Breast epithelium (tissue), 4 donors: ENCODE measurements at regions not wholly inside any gene's neighbourhood (a gene's known extent, or its start where the extent isn't known, plus 50 kb on each side); places are given as distances from the start of the nearest gene placed in this dataset.

ENCODE experiments used
- DNase-seq, 2 donors: peaks; one replicate each; pipeline ENCODE4 v3.0.0-alpha.2; 2019; ENCODE audit warnings: low spot score in 2 of 2
- H3K27ac ChIP-seq, 2 donors: fragments of 200-600 bp; sonication (generic) in 1 of 2; one replicate each; pipeline ENCODE4 v1.5.1; 2016 to 2019; ENCODE audit warnings: mild to moderate bottlenecking in 1 of 2
- H3K27me3 ChIP-seq, 2 donors: fragments of 200-600 bp; sonication (generic) in 1 of 2; one replicate each; pipeline versions ENCODE4 v1.5.1 to v1.6.0; 2017 to 2019; ENCODE audit warnings: control low read depth in 1 of 2, mild to moderate bottlenecking in 1 of 2
- H3K36me3 ChIP-seq: fragments of 200-600 bp; one replicate; pipeline ENCODE4 v1.5.1; 2019
- H3K4me1 ChIP-seq, 2 donors: fragments of 200-600 bp; sonication (generic); one replicate each; pipeline ENCODE4 v1.5.1; 2016 to 2019; ENCODE audit warnings: control low read depth in 1 of 2
- H3K4me3 ChIP-seq, 3 donors: fragments of 200-600 bp; sonication (generic); 1 replicate in 2 of 3; 2 replicates in 1 of 3; pipeline ENCODE4 v1.5.1; 2016 to 2019; ENCODE audit warnings: mild to moderate bottlenecking in 3 of 3, moderate library complexity in 2 of 3
- H3K9me3 ChIP-seq, 2 donors: fragments of 200-600 bp; sonication (generic) in 1 of 2; one replicate each; pipeline ENCODE4 v1.5.1; 2016 to 2019; ENCODE audit warnings: control low read depth in 1 of 2
- CTCF ChIP-seq, 3 donors: fragments of 450-650 bp; IDR thresholded peaks; one replicate each; pipeline ENCODE4 v1.5.1; 2016 to 2017; ENCODE audit warnings: antibody characterized with exemption in 3 of 3, mild to moderate bottlenecking in 3 of 3, moderate library complexity in 3 of 3
- POLR2A ChIP-seq: fragments of 450-650 bp; IDR thresholded peaks from one replicate; pipeline ENCODE4 v1.6.1; 2016; ENCODE audit warnings: antibody characterized with exemption, mild to moderate bottlenecking, moderate library complexity
- POLR2AphosphoS5 ChIP-seq, 3 donors: sonication (generic); formaldehyde crosslinking; IDR thresholded peaks; one replicate each; pipeline ENCODE4 v1.6.1; 2017; ENCODE audit warnings: antibody characterized with exemption in 3 of 3
- intact Hi-C: fragments of 100-400 bp; cut with DNase I; formaldehyde crosslinking; loops from one replicate; pipeline ENCODE4 v1.15.1; 2023; ENCODE audit warnings: low total_unique reads

DNA sequence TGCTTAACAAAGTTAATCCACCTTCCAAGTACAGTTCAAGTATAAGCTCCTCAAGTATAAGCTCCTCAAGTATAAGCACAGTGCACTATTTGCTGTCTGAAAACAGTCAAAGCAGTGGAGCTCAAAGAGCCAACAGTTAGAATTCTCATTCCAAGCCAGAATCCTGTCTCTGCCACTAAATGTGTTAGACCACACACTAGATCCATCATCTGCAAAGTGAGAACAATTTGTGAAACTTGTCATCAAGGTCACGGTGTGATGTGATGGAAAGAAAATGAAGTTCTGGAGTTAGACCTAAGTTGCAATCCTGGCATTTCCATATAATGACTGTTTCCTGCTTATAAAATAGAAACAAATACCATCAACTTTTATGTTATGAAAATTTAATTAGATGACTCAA, 602.5 kb downstream of the TNS3 start:
- DNase-seq, result no peak
- H3K27ac ChIP-seq, result no peak overlapping the region
- H3K9me3 ChIP-seq, result no peaks in the 10 kb centered on the region
- no peaks in the 10 kb centered on the region for H3K27me3 ChIP-seq
- H3K4me1 ChIP-seq, result no peaks in the 10 kb centered on the region
- no peaks in the 10 kb centered on the region for H3K36me3 ChIP-seq
- TF ChIP-seq POLR2AphosphoS5 (IDR thresholded peaks at IDR 0.05) (no peak), CTCF (IDR thresholded peaks at IDR 0.05) (no peak), POLR2A (no peak)
- H3K4me3 ChIP-seq, result no peak overlapping the region
- intact Hi-C loops, result no loop called here

DNA sequence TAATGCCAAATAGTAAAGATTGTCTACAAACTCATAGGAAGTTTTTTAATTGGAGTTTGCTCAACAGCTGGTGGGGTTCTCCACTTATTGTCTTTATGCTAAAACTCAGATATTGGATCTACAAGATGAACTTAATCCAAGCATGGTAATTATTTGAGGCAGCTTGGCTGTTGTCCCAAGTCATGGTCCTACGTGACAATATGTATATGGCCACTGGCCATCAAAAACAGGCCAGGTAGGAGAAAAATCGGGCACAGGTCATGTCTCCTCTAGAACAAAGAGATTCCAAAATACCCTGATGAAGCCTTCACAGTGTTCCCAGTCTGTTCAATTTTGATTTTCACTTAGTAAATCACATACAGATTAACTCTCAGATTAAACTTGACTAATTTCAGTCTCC, 606.4 kb downstream of the TNS3 start:
- no peak overlapping the region for H3K27ac ChIP-seq
- no peak for TF ChIP-seq POLR2A
- TF ChIP-seq POLR2AphosphoS5 (IDR thresholded peaks at IDR 0.05), result no peak
- TF ChIP-seq CTCF (IDR thresholded peaks at IDR 0.05), result no peak
- H3K4me1 ChIP-seq, result no peaks in the 10 kb centered on the region
- H3K4me3 ChIP-seq, result no peak overlapping the region
- H3K9me3 ChIP-seq, result no peaks in the 10 kb centered on the region
- intact Hi-C loops, result no loop called here
- no peaks in the 10 kb centered on the region for H3K36me3 ChIP-seq
- no peaks in the 10 kb centered on the region for H3K27me3 ChIP-seq
- no peak for DNase-seq

DNA sequence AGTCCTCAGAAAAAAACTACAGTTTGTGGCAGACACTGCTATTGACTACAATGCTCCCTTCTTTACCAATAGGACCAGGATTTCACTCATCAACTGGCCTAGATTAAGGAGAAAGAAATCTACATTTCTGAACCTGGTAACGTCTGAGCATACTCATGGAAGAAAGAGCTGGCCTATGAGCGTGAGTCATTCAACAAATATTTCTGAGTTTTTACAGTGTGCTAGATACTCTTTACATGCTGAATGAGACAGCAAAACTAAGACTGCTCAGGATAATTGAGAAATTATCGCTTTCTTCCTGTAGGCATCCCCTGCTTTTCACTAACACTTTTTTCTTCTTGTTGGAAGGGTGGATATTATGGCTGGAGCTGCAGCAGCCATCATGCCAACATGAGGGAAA, 609.7 kb downstream of the TNS3 start:
- TF ChIP-seq CTCF (IDR thresholded peaks at IDR 0.05), result no peak
- no peak for TF ChIP-seq POLR2AphosphoS5 (IDR thresholded peaks at IDR 0.05)
- TF ChIP-seq POLR2A, result no peak
- Histone ChIP-seq H3K27me3 (no peaks in the 10 kb centered on the region), H3K9me3 (no peaks in the 10 kb centered on the region), H3K36me3 (no peaks in the 10 kb centered on the region), H3K4me1 (no peaks in the 10 kb centered on the region), H3K4me3 (no peak overlapping the region), H3K27ac (no peak overlapping the region)
- DNase-seq, result no peak
- intact Hi-C loops, result no loop called here

- H3K36me3 ChIP-seq, result no peaks in the 10 kb centered on the region
- DNase-seq, result no peak
- H3K4me1 ChIP-seq, result no peaks in the 10 kb centered on the region
- H3K4me3 ChIP-seq, result no peak overlapping the region
- H3K9me3 ChIP-seq, result peaks cover 4 to 11% of the 10 kb centered on the region in 2 donors
- intact Hi-C loops, result no loop called here
- no peak for TF ChIP-seq CTCF (IDR thresholded peaks at IDR 0.05)
- TF ChIP-seq POLR2A, result no peak
- no peak for TF ChIP-seq POLR2AphosphoS5 (IDR thresholded peaks at IDR 0.05)
- H3K27me3 ChIP-seq, result no peaks in the 10 kb centered on the region
- no peak overlapping the region for H3K27ac ChIP-seq
These were observed 611.4 kb downstream of the TNS3 start for GRCh38 chr7:46970476-46970875.

DNA sequence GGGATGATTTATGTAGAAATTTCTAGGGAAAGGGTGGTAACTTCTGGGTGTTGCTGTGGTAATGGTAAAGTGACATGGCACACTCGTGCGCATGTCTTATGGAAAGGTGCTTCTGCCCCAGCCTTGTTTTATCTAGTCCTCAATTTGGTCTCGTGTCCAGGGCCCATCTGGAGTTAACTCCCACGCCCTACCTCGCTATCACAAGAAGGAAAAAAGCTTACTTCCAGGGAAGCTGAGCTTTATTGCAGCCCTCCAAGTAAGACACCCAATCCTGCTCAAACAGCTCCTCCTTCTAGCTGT, 611.8 kb downstream of the TNS3 start:
- Histone ChIP-seq H3K36me3 (no peaks in the 10 kb centered on the region), H3K27ac (no peak overlapping the region), H3K4me1 (no peaks in the 10 kb centered on the region), H3K9me3 (peaks cover 4 to 11% of the 10 kb centered on the region in 2 donors), H3K4me3 (no peak overlapping the region), H3K27me3 (no peaks in the 10 kb centered on the region)
- TF ChIP-seq POLR2AphosphoS5 (IDR thresholded peaks at IDR 0.05) (no peak), POLR2A (no peak)
- intact Hi-C loops, result no loop called here
- DNase-seq, result no peak
